ENCODE measurements at regions not wholly inside any gene's neighbourhood (a gene's known extent, or its start where the extent isn't known, plus 50 kb on each side); places are given as distances from the start of the nearest gene placed in this dataset.

DNA sequence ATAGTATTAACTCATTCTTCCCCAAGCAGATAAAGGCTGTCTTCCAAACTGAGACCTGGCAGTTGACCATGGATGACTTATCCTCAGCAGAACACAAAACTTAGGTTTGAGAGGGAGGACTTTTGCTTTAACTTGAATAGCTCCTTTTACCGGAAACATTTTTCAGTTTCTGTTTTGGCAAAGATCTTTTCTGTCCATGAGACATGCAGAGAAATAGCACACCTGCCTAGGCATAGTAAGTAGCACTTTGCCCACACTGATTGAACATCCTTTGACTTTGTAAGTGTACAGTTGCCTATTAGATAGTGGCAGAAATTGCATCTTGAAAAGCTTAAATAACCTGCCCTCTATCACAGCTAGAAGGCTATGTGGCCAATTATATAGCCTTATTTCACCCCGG lies 1962.5 kb downstream of the MRPL39 start:
- Histone ChIP-seq H4K20me1 (ENCODE audit: insufficient read depth) (no peaks in the 10 kb centered on the region), H3K27me3 (ENCODE audit: insufficient read depth, low read depth, low read length) (no peaks in the 10 kb centered on the region), H3F3A (ENCODE audit: insufficient read depth, low read length, poor library complexity, severe bottlenecking) (no peaks in the 10 kb centered on the region), H3K9me3 (ENCODE audit: low read length) (no peaks in the 10 kb centered on the region), H3K36me3 (ENCODE audit: insufficient read depth, low read length) (no peaks in the 10 kb centered on the region), H3K27ac (ENCODE audit: low read length) (no peak overlapping the region), H3K4me2 (ENCODE audit: low read length) (no peak overlapping the region), H3K4me3 (ENCODE audit: low read length) (no peak overlapping the region), H2AFZ (ENCODE audit: low read depth, low read length) (no peak overlapping the region), H3K79me2 (replicated peaks; ENCODE audit: insufficient read depth, low read length) (no peaks in the 10 kb centered on the region), H3K9me2 (ENCODE audit: insufficient read depth, low read length) (no peaks in the 10 kb centered on the region), H3K9ac (ENCODE audit: low read length) (no peak overlapping the region)
- TF ChIP-seq RAD21 (conservative IDR thresholded peaks at IDR 0.05) (no peak), TAF1 (IDR thresholded peaks at IDR 0.05; ENCODE audit: low read depth) (no peak), MXI1 (conservative IDR thresholded peaks at IDR 0.05; ENCODE audit: poor library complexity, severe bottlenecking) (no peak), EP300 (conservative IDR thresholded peaks at IDR 0.05; ENCODE audit: poor library complexity, severe bottlenecking) (no peak), SMC3 (conservative IDR thresholded peaks at IDR 0.05; ENCODE audit: poor library complexity) (no peak), EZH2 (IDR thresholded peaks at IDR 0.05; ENCODE audit: borderline replicate concordance, insufficient read depth, low read length, poor library complexity, severe bottlenecking) (no peak)

DNA sequence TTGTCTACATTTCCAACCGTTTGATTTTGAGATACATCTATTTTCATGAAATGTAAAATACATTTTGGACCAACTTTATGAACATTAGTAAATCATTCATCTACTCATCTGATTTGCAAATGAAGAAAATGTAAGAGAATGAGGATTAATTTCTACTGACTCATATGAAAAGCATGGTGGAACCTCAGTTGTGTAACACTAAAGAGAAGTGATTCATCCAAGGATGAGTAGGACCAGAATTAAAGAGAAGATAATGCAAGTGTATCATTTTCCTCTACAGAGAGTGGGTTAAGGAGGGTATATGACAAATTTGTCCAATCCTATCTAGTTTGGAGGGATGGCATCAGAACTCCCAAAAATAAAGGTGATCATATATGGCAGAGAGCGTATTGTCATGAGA lies 1967.6 kb downstream of the MRPL39 start:
- no peak overlapping the region for H2AFZ ChIP-seq (ENCODE audit: low read depth, low read length)
- H3K9me3 ChIP-seq (ENCODE audit: low read length) = no peaks in the 10 kb centered on the region
- no peak for TF ChIP-seq SMC3 (conservative IDR thresholded peaks at IDR 0.05; ENCODE audit: poor library complexity)
- TF ChIP-seq, protein P1, sequence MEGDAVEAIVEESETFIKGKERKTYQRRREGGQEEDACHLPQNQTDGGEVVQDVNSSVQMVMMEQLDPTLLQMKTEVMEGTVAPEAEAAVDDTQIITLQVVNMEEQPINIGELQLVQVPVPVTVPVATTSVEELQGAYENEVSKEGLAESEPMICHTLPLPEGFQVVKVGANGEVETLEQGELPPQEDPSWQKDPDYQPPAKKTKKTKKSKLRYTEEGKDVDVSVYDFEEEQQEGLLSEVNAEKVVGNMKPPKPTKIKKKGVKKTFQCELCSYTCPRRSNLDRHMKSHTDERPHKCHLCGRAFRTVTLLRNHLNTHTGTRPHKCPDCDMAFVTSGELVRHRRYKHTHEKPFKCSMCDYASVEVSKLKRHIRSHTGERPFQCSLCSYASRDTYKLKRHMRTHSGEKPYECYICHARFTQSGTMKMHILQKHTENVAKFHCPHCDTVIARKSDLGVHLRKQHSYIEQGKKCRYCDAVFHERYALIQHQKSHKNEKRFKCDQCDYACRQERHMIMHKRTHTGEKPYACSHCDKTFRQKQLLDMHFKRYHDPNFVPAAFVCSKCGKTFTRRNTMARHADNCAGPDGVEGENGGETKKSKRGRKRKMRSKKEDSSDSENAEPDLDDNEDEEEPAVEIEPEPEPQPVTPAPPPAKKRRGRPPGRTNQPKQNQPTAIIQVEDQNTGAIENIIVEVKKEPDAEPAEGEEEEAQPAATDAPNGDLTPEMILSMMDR (IDR thresholded peaks at IDR 0.05; ENCODE audit: poor library complexity, severe bottlenecking) = no peak
- no peak for TF ChIP-seq EP300 (conservative IDR thresholded peaks at IDR 0.05; ENCODE audit: poor library complexity, severe bottlenecking)
- no peak for TF ChIP-seq TAF1 (IDR thresholded peaks at IDR 0.05; ENCODE audit: low read depth)
- no peak for TF ChIP-seq MXI1 (conservative IDR thresholded peaks at IDR 0.05; ENCODE audit: poor library complexity, severe bottlenecking)
- TF ChIP-seq POLR2AphosphoS5 (IDR thresholded peaks at IDR 0.05) = no peak
- TF ChIP-seq, protein P2, sequence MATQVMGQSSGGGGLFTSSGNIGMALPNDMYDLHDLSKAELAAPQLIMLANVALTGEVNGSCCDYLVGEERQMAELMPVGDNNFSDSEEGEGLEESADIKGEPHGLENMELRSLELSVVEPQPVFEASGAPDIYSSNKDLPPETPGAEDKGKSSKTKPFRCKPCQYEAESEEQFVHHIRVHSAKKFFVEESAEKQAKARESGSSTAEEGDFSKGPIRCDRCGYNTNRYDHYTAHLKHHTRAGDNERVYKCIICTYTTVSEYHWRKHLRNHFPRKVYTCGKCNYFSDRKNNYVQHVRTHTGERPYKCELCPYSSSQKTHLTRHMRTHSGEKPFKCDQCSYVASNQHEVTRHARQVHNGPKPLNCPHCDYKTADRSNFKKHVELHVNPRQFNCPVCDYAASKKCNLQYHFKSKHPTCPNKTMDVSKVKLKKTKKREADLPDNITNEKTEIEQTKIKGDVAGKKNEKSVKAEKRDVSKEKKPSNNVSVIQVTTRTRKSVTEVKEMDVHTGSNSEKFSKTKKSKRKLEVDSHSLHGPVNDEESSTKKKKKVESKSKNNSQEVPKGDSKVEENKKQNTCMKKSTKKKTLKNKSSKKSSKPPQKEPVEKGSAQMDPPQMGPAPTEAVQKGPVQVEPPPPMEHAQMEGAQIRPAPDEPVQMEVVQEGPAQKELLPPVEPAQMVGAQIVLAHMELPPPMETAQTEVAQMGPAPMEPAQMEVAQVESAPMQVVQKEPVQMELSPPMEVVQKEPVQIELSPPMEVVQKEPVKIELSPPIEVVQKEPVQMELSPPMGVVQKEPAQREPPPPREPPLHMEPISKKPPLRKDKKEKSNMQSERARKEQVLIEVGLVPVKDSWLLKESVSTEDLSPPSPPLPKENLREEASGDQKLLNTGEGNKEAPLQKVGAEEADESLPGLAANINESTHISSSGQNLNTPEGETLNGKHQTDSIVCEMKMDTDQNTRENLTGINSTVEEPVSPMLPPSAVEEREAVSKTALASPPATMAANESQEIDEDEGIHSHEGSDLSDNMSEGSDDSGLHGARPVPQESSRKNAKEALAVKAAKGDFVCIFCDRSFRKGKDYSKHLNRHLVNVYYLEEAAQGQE (IDR thresholded peaks at IDR 0.05; ENCODE audit: borderline replicate concordance) = no peak
- no peak for TF ChIP-seq RAD21 (conservative IDR thresholded peaks at IDR 0.05)
- no peak for TF ChIP-seq EZH2 (IDR thresholded peaks at IDR 0.05; ENCODE audit: borderline replicate concordance, insufficient read depth, low read length, poor library complexity, severe bottlenecking)

More for the DNA sequence above, 1967.6 kb downstream of the MRPL39 start:
- H3K9me2 ChIP-seq (ENCODE audit: insufficient read depth, low read length) = no peaks in the 10 kb centered on the region
- no peaks in the 10 kb centered on the region for H3F3A ChIP-seq (ENCODE audit: insufficient read depth, low read length, poor library complexity, severe bottlenecking)
- no peaks in the 10 kb centered on the region for H3K36me3 ChIP-seq (ENCODE audit: insufficient read depth, low read length)
- H3K27ac ChIP-seq (ENCODE audit: low read length) = no peak overlapping the region
- H3K4me2 ChIP-seq (ENCODE audit: low read length) = no peak overlapping the region
- no peak overlapping the region for H3K9ac ChIP-seq (ENCODE audit: low read length)
- H4K20me1 ChIP-seq (ENCODE audit: insufficient read depth) = no peaks in the 10 kb centered on the region
- no peaks in the 10 kb centered on the region for H3K27me3 ChIP-seq (ENCODE audit: insufficient read depth, low read depth, low read length)
- no peaks in the 10 kb centered on the region for H3K79me2 ChIP-seq (replicated peaks; ENCODE audit: insufficient read depth, low read length)
- no peak overlapping the region for H3K4me3 ChIP-seq (ENCODE audit: low read length)

All from neural cell (in vitro differentiated cells).